ENCODE measurements at regions not wholly inside any gene's neighbourhood (a gene's known extent, or its start where the extent isn't known, plus 50 kb on each side); places are given as distances from the start of the nearest gene placed in this dataset.

- TF ChIP-seq CTCF (IDR thresholded peaks at IDR 0.05) (no peak), POLR2A (IDR thresholded peaks at IDR 0.05) (no peak)
These were observed 232.5 kb downstream of the BTG1 start for GRCh38 chr12:91913124-91913523.

All from heart left ventricle (tissue), 13 donors.